Ovary (tissue), 7 donors: ENCODE measurements at regions not wholly inside any gene's neighbourhood (a gene's known extent, or its start where the extent isn't known, plus 50 kb on each side); places are given as distances from the start of the nearest gene placed in this dataset.

Experiments used
- DNase-seq, 5 donors: peaks; one replicate each; pipeline ENCODE4 v3.0.0-alpha.2; 2019 to 2020
- H3K27ac ChIP-seq, 2 donors: fragments of 200-600 bp; one replicate each; pipeline versions ENCODE4 v1.5.1 to v1.8.0; 2019 to 2022
- H3K27me3 ChIP-seq: fragments of 200-600 bp; one replicate; pipeline ENCODE4 v1.8.0; 2022
- H3K36me3 ChIP-seq: fragments of 200-600 bp; sonication (generic); one replicate; pipeline ENCODE4 v1.5.1; 2019
- H3K4me1 ChIP-seq: one replicate; pipeline ENCODE4 v1.8.1; 2013; ENCODE audit warnings: mild to moderate bottlenecking, moderate library complexity; ENCODE audit not compliant: insufficient read depth
- H3K4me3 ChIP-seq: fragments of 200-600 bp; sonication (generic); one replicate; pipeline ENCODE4 v1.5.1; 2017
- H3K9me3 ChIP-seq, 2 donors: fragments of 200-600 bp in 1 of 2; sonication (generic) in 1 of 2; one replicate each; pipeline versions ENCODE4 v1.5.1 to v1.8.1; 2013 to 2019; ENCODE audit warnings: mild to moderate bottlenecking in 1 of 2, moderate library complexity in 1 of 2
- EP300 ChIP-seq: sonication (generic); formaldehyde crosslinking; IDR thresholded peaks from one replicate; pipeline ENCODE4 v1.6.1; 2017; ENCODE audit warnings: antibody characterized with exemption
- POLR2A ChIP-seq: fragments of 450-650 bp; IDR thresholded peaks from one replicate; pipeline ENCODE4 v1.6.1; 2017; ENCODE audit warnings: antibody characterized with exemption, mild to moderate bottlenecking, moderate library complexity
- WGBS, 3 donors: extraction: QIAGEN DNeasy Blood & Tissue Kit in 1 of 3; methylation state at CpG; one replicate each; pipeline versions ENCODE4 v1.1.5 to v1.1.7; 2013 to 2017; 5-methylcytosine and 5-hydroxymethylcytosine counted together
- intact Hi-C, 4 donors: fragments of 100-400 bp; cut with DNase I; formaldehyde crosslinking; loops; one replicate each; pipeline versions ENCODE4 v1.11.0 to v1.15.1; 2022 to 2023
- TF ChIP-seq, protein P1 (sequence below), 3 donors: fragments of 450-650 bp in 2 of 3; fragments of 200-600 bp in 1 of 3; IDR thresholded peaks; one replicate each; pipeline versions ENCODE4 v1.5.1 to v1.8.0; 2016 to 2022; ENCODE audit warnings: antibody characterized with exemption in 3 of 3, mild to moderate bottlenecking in 1 of 3
- donor health status: DM: no; HTN: no; CAD: no; lungs with moderate emphysema.
- donor health status: DM: no; HTN: no; CAD: no.
- donor health status: Bipolar disorder and iron deficiency.
- donor health status: DM: no; HTN: no; CAD: no.
- donor health status: DM: yes; HTN: yes; CAD: no.

DNA sequence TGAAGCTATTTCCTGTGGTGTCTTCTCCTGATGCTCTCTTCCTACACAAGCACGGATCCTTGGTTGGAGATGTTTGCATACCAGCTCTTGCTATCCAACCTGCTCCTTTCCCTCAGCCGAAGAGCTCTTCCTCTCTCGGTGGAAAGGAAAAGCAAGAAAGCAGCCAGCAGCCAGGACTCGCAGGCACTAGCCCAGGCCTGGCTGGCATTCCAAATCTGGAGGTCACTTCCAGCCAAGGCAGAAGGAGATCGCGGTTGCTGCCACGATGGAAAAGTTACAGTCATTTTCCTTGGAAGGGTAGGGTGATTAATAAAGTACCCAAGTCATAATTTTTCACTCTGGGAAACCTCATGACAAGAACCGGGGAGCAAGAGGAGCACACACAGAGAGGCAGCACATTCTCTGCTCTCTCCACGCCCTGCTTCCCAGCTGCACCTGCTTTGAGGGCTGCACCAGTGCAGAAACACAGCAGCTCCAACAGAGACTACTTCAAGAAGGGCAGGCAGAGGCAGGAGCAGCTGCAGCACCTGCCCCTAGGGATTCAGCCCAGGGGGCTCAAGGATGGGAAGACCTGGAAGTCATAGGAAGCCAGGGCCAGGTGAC, 399.3 kb downstream of the CADM1 start:
- TF ChIP-seq EP300, result no peak
- TF ChIP-seq, protein P1, sequence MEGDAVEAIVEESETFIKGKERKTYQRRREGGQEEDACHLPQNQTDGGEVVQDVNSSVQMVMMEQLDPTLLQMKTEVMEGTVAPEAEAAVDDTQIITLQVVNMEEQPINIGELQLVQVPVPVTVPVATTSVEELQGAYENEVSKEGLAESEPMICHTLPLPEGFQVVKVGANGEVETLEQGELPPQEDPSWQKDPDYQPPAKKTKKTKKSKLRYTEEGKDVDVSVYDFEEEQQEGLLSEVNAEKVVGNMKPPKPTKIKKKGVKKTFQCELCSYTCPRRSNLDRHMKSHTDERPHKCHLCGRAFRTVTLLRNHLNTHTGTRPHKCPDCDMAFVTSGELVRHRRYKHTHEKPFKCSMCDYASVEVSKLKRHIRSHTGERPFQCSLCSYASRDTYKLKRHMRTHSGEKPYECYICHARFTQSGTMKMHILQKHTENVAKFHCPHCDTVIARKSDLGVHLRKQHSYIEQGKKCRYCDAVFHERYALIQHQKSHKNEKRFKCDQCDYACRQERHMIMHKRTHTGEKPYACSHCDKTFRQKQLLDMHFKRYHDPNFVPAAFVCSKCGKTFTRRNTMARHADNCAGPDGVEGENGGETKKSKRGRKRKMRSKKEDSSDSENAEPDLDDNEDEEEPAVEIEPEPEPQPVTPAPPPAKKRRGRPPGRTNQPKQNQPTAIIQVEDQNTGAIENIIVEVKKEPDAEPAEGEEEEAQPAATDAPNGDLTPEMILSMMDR (IDR thresholded peaks at IDR 0.05), result no peak
- no peak for TF ChIP-seq POLR2A
- Histone ChIP-seq H3K9me3 (no peaks in the 10 kb centered on the region), H3K36me3 (no peaks in the 10 kb centered on the region), H3K4me3 (no peak overlapping the region), H3K4me1 (no peaks in the 10 kb centered on the region), H3K27me3 (no peaks in the 10 kb centered on the region), H3K27ac (no peak overlapping the region)
- DNase-seq, result no peak
- 73 to 79% (median 75%) methylated on average over 9 of the region's 9 CpGs for WGBS, 3 donors
- intact Hi-C loops, result no loop called here

DNA sequence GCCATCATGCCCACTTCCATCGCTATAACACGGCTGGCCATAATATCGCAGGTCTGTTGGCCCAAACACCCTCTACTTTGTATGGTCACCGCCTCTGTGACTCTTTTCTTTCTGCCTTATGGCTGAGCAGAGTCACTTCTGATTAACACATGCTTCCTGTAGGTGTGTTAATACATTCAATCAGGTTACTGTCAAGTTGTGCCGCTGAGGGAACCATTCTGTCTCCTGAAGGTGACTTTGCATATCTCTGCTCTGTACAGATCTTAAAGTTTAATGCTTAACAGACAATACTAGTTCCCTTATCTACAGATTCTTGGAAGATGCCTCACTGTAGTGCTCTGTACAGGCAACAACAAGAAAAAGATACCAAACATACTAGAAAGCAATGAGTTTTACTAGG, 393.1 kb downstream of the CADM1 start:
- no peak for DNase-seq
- H3K4me3 ChIP-seq, result no peak overlapping the region
- no peaks in the 10 kb centered on the region for H3K36me3 ChIP-seq
- TF ChIP-seq POLR2A, result no peak
- TF ChIP-seq EP300, result no peak
- TF ChIP-seq, protein P1 (IDR thresholded peaks at IDR 0.05), result no peak
- no peaks in the 10 kb centered on the region for H3K9me3 ChIP-seq
- no peaks in the 10 kb centered on the region for H3K27me3 ChIP-seq
- H3K4me1 ChIP-seq, result no peaks in the 10 kb centered on the region
- intact Hi-C loops, result no loop called here
- H3K27ac ChIP-seq, result no peak overlapping the region
- 94 to 98% (median 97%) methylated on average over 5 of the region's 5 CpGs for WGBS, 3 donors

DNA sequence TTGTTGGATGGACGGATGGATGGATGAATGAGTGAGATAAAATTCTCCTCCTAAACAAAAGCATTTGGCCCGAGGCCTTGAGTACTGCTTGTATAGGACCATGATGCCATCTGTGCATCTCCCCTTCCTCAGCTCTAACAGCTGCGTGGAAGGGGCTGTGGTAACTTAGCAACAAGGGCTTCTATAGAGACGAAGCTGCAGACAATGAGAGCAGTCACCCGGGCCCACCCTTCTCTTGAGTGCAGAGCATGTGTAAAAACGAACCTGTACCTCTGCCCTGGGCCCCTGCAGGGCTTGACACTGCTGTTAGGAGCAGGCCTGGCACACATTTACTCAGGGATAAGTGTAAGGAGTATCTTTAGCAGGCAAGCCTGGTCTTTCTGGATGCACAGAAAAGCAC, 391.5 kb downstream of the CADM1 start:
- 72 to 82% (median 79%) methylated on average over 6 of the region's 6 CpGs for WGBS, 3 donors
- DNase-seq, result no peak

DNA sequence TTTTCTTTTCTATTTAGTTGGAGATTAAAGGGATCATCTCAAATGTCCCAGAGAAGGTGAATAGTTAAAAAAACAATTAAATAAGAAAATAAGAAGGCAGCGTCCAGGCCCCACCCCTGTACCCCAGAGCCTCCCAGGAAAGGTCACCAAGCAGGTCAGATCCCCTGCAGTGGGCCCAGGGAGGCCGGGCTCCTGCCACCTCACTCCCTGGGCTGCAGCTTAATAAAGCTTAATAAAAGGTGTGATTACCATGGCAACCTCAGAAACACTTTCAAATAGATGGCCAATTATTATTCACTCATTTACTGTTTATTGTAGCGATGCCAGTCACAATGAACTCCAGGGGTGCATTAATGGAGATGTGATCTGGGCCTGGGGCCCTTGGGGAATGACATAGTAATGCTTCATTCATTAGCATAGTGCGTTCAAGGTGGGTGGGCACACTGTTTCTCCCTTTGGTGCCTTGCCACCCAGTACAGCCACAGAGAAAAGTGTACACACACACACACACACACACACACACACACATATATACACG, 386.2 kb downstream of the CADM1 start:
- TF ChIP-seq POLR2A (no peak), EP300 (no peak)
- TF ChIP-seq, protein P1 (IDR thresholded peaks at IDR 0.05), result no peak
- Histone ChIP-seq H3K9me3 (no peaks in the 10 kb centered on the region), H3K27me3 (no peaks in the 10 kb centered on the region), H3K36me3 (no peaks in the 10 kb centered on the region), H3K4me1 (no peaks in the 10 kb centered on the region), H3K27ac (no peak overlapping the region), H3K4me3 (no peak overlapping the region)
- 56 to 71% (median 70%) methylated on average over 5 of the region's 5 CpGs for WGBS, 3 donors
- DNase-seq, result no peak
- intact Hi-C loops, result no loop called here

More for the DNA sequence above, 391.5 kb downstream of the CADM1 start:
- H3K9me3 ChIP-seq, result no peaks in the 10 kb centered on the region
- TF ChIP-seq, protein P1 (IDR thresholded peaks at IDR 0.05), result no peak
- TF ChIP-seq EP300 (no peak), POLR2A (no peak)
- no peaks in the 10 kb centered on the region for H3K4me1 ChIP-seq
- intact Hi-C loops, result no loop called here
- H3K36me3 ChIP-seq, result no peaks in the 10 kb centered on the region
- no peak overlapping the region for H3K27ac ChIP-seq
- H3K4me3 ChIP-seq, result no peak overlapping the region
- H3K27me3 ChIP-seq, result no peaks in the 10 kb centered on the region
